Neuron (in vitro differentiated cells): ENCODE measurements at regions not wholly inside any gene's neighbourhood (a gene's known extent, or its start where the extent isn't known, plus 50 kb on each side); places are given as distances from the start of the nearest gene placed in this dataset.

Source experiments
- H2AFZ ChIP-seq: one replicate; pipeline ENCODE4 v1.6.1; 2013; ENCODE audit warnings: low read depth, mild to moderate bottlenecking, inconsistent platforms, low read length, moderate library complexity
- H3K27me3 ChIP-seq: one replicate; pipeline ENCODE4 v1.6.1; 2013; ENCODE audit warnings: low read length; ENCODE audit not compliant: insufficient read depth
- H3K36me3 ChIP-seq: one replicate; pipeline ENCODE4 v1.6.1; 2013; ENCODE audit warnings: low read length; ENCODE audit not compliant: insufficient read depth
- H3K4me1 ChIP-seq: one replicate; pipeline ENCODE4 v1.6.1; 2013; ENCODE audit warnings: low read length; ENCODE audit not compliant: insufficient read depth
- H3K4me3 ChIP-seq: 2 replicates; pipeline ENCODE4 v1.5.1; 2013; ENCODE audit warnings: mild to moderate bottlenecking, low read length, moderate library complexity
- H3K9me3 ChIP-seq: one replicate; pipeline ENCODE4 v1.6.1; 2013; ENCODE audit warnings: low read length

DNA sequence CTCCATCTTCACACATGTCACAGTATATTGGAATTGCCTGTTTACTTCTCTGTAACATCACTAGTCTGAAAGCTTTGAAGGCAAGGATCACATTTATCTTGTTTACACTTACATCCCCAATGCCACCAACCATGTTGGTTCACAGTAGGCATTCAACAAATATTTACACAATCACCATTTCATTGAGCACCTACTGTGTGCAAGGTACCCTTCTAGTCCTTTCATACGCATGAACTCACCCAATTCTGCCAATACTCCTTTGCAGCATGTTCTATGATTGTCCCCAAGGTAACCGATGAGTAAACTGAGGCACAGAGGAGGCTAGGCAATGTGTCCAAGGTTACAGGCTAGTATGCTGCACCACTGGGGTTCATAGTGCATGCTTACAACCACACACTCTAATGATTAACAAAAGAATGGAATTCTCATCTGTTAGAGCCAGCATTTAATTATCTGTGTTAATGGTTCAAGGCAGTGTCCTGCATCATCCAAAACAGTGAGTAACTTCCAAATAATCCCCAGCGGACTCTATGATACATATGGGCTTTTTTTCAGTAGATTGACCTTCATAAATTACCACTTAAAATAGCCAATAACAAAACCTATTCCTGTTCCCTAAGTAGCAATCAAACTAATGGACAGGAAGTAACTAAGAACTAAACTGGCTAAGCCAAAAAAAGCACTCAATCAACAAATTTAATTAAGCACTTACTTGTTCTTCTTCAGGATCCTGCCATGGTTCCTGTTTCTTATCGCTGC is 364.5 kb upstream of the XYLT1 start:
- Histone ChIP-seq H3K9me3 (no peaks in the 10 kb centered on the region), H3K4me3 (no peak overlapping the region), H3K36me3 (no peaks in the 10 kb centered on the region), H2AFZ (no peak overlapping the region), H3K27me3 (peaks cover 2% of the 10 kb centered on the region), H3K4me1 (no peaks in the 10 kb centered on the region)

DNA sequence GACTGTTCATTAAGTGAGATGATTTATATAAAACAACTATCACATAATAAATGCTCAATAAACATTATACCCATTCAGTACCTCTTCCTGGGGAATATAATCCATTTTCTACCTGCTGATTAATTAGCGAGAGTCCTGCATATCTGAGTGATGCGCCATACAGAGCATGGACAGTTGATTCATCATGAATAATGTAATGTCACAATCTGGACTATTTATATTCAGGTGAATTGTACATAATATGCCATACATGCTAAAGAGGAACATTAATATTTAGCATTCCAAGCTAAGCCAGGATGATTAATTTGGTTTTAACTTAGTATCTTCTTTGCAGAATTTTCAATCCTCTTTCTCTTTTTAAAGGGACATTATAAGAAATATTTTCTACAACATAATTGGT is 362.0 kb upstream of the XYLT1 start:
- H3K4me1 ChIP-seq = no peaks in the 10 kb centered on the region
- H2AFZ ChIP-seq = no peak overlapping the region
- peaks cover 2% of the 10 kb centered on the region for H3K27me3 ChIP-seq
- H3K4me3 ChIP-seq = no peak overlapping the region
- H3K9me3 ChIP-seq = no peaks in the 10 kb centered on the region
- no peaks in the 10 kb centered on the region for H3K36me3 ChIP-seq

DNA sequence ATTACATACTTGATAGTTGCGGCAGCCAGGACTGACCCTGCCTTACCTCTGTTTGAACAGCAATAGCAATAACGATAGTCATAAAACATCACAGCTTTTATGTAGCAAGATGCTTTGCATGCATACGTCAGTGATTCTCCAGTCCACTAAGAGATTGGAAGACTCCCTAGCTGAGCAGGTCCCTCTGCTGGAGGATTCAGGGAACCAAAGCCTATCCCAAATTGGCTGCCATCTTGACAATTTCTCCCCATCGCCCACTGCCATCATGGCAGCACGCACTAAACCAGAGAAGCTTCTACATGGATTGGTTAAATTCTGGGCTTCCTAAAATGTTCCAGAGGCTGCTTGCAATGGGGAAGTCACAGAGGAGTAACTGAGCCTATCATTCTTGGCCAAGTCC is 360.6 kb upstream of the XYLT1 start:
- Histone ChIP-seq H3K4me1 (no peaks in the 10 kb centered on the region), H2AFZ (no peak overlapping the region), H3K9me3 (no peaks in the 10 kb centered on the region), H3K27me3 (no peaks in the 10 kb centered on the region), H3K4me3 (no peak overlapping the region), H3K36me3 (no peaks in the 10 kb centered on the region)

DNA sequence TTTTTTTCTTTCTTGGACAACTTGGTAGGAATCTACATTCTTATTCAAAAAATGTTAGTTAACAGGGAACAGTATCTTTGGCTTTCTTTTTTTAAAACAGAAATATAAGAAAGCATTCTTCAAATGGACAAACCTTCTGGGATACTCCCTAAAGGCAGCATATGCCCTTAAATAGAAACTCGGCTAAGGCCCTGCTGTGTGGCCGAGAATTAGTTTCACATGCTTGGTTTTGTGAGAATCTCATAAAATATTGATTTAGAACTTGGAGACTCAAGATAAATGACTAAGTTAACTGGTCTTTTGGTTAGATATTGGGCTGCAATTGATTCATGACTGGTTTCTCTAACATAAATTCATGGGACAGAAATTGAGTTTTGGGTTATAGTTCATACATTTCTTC is 359.9 kb upstream of the XYLT1 start:
- Histone ChIP-seq H3K27me3 (no peaks in the 10 kb centered on the region), H3K9me3 (no peaks in the 10 kb centered on the region), H3K36me3 (no peaks in the 10 kb centered on the region), H3K4me3 (no peak overlapping the region), H2AFZ (no peak overlapping the region), H3K4me1 (no peaks in the 10 kb centered on the region)

DNA sequence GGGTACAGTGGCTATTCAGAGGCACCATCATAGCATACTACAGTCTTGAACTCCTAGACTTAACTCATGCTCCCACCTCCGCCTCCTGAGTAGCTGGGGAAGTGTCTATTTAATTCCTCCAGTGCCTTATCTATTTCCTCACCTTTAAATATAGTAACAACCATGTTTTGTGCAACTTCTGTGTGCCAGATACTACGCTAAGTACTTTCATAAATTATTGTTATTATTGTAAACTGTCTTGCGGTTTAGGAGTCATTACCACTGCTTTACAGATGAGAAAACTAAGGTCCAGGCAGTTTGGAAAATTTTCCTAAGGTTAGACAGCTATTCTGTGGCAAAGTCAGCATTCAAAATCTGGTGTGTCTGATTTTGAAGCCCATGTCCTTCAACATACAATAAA is 359.1 kb upstream of the XYLT1 start:
- Histone ChIP-seq H2AFZ (no peak overlapping the region), H3K36me3 (no peaks in the 10 kb centered on the region), H3K27me3 (no peaks in the 10 kb centered on the region), H3K4me1 (no peaks in the 10 kb centered on the region), H3K9me3 (no peaks in the 10 kb centered on the region), H3K4me3 (no peak overlapping the region)

DNA sequence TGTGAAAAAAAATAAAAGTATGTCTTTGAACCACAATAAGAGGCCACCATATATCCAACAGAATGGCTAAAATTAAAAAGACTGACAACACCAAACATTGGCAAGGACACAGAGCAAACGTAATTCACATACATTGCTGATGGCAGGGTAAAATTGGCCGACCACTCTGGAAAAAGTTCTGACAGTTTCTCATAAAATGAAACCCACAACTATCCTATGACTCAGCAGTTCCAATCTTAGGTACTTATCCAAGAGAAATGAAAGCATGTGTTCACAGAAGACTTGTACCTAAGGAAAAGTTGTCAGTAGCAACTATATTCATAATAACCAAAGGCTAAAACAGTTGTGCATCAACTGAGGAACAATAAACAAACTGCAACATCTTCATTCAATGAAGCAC is 357.3 kb upstream of the XYLT1 start:
- Histone ChIP-seq H3K4me1 (no peaks in the 10 kb centered on the region), H2AFZ (no peak overlapping the region), H3K27me3 (peaks cover 3% of the 10 kb centered on the region), H3K9me3 (no peaks in the 10 kb centered on the region), H3K4me3 (no peak overlapping the region), H3K36me3 (no peaks in the 10 kb centered on the region)

DNA sequence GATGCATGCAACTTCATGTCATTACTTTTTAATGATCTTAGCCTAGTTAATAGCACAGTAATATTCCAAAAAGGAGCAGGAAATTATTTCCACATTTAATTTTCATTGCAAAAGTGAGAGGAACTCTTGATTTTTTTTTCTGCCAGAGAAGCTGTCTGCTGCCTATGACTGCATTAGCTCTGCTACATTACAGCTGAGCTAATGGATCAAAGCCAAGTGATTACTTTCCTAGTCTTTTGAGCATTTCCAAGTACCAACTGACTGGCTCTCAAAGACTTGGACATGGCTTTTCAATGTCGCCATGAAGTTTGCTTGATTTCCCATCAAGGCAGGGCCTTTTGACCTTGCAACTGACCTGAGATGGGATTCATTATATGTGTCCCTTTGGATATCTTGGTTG is 356.6 kb upstream of the XYLT1 start:
- no peak overlapping the region for H3K4me3 ChIP-seq
- H3K9me3 ChIP-seq = no peaks in the 10 kb centered on the region
- H3K36me3 ChIP-seq = no peaks in the 10 kb centered on the region
- H2AFZ ChIP-seq = no peak overlapping the region
- no peaks in the 10 kb centered on the region for H3K4me1 ChIP-seq
- H3K27me3 ChIP-seq = peaks cover 3% of the 10 kb centered on the region

DNA sequence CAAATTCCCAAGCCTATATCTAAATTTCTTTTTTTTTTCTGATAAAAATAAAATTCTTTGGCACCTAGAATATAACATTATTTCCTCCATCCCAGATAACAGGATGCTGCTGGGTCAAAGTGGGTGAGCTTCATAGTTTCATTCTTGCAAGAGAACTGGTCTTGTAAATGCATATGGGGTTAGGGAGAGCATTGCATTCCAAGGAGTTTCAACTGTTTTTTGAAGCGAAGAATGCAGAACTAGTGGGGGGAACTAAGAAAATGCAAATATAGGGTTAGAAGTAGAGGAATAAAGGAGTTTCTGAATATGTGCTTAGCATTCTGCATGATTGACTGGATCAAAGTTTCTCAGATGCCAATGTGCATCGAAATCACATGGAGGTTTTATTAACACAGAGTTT is 347.2 kb upstream of the XYLT1 start:
- Histone ChIP-seq H3K4me1 (no peaks in the 10 kb centered on the region), H3K9me3 (no peaks in the 10 kb centered on the region), H3K4me3 (no peak overlapping the region), H3K27me3 (no peaks in the 10 kb centered on the region), H3K36me3 (no peaks in the 10 kb centered on the region), H2AFZ (no peak overlapping the region)

DNA sequence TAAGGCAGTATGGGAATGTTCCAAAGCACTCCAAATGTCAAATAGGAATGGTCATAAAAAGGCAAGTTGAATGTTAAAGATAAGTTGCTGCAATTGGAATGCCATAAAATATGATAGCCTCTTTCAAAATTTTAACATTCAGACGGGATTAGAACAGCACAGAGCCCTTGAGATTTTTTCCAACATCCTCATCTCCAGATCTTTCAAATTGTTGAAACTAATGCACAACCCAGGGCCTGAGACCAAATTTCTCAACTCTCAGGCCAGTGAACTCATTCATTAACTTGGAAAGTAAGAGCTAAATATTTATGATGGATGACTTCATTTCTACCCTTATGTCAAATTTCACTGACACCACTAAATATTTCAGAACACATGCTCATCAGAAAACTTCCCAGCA is 346.5 kb upstream of the XYLT1 start:
- no peaks in the 10 kb centered on the region for H3K27me3 ChIP-seq

DNA sequence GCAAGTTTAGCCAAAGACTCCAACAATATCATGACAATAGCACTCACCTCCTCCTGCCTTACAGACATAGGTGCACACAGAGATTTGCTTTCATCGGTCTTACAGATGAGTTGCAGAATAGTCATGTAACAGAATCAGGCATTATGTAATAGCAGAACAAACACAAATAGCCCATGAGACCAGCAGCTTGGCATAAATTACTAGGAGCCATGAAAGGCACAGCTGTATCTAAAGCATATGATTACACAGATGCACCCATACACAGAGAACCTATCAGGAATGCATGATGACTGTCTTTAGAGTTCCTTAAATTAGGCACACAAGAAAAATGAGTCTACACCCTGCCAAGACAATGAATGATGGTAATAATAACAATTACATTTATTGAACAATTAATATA is 342.0 kb upstream of the XYLT1 start:
- no peak overlapping the region for H3K4me3 ChIP-seq
- H3K36me3 ChIP-seq = no peaks in the 10 kb centered on the region

More for the DNA sequence above, 346.5 kb upstream of the XYLT1 start:
- Histone ChIP-seq H3K36me3 (no peaks in the 10 kb centered on the region), H3K4me3 (no peak overlapping the region), H3K9me3 (no peaks in the 10 kb centered on the region), H2AFZ (no peak overlapping the region), H3K4me1 (no peaks in the 10 kb centered on the region)

DNA sequence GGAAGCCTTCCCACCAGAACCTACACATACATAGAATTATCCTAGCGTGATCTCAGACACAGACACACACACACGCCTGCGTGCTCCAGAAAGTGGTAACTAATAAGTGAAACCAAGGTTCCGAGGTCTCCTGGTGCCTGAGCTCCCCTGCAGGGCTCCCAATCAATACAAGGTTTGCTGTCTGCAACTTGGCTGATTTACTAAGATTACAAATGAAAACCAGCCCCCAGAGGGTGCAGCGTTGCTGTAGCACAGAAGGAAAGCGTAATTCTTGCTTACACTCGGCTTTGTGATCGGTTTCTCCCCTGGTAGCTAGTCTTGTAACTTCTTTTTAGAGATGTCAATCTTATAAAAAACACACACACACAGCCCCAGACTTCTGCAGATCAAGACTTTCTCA is 334.1 kb upstream of the XYLT1 start:
- Histone ChIP-seq H2AFZ (no peak overlapping the region), H3K4me1 (no peaks in the 10 kb centered on the region)

More for the DNA sequence above, 342.0 kb upstream of the XYLT1 start:
- H3K9me3 ChIP-seq = no peaks in the 10 kb centered on the region
- no peaks in the 10 kb centered on the region for H3K27me3 ChIP-seq
- no peak overlapping the region for H2AFZ ChIP-seq
- no peaks in the 10 kb centered on the region for H3K4me1 ChIP-seq

DNA sequence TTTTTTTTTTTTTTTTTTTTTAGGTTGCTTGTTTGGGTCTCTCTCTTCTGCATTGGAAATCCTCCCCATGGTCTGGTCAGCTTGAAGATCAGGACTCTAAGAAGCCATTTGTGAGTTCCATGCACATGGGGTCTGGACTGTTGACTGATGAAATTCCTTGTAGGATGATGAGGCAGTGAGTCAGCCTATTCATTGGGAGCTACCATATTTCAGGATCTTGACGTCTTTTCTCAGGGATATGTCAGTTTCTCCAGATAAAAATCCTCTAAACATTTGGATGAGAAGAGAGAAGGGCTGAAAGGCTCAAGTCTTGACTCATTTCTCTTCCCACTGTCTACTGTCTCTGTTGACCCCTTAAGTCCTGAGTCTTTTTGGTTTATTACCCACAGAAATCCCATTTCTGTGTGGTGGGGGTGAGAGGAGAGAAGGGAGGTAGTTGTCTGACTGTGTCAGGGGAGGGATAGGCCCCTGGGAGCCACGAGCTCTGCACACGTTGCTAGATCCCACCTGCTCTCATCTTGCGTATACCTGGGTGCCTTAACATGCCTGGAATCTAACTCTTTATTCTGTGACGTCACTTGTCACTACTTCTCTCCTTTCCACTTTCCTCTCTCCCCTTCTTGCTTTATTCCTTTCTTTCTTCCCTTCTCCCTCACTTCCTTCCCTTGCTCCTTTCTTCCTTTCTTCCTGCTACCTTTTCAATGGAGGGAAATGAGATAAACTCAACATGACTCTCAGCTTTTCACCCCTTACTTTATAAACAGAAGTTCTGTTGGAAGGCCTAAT is 333.1 kb upstream of the XYLT1 start:
- Histone ChIP-seq H3K27me3 (no peaks in the 10 kb centered on the region), H3K36me3 (no peaks in the 10 kb centered on the region), H3K4me3 (no peak overlapping the region), H3K4me1 (no peaks in the 10 kb centered on the region), H3K9me3 (no peaks in the 10 kb centered on the region), H2AFZ (no peak overlapping the region)

More for the DNA sequence above, 334.1 kb upstream of the XYLT1 start:
- H3K36me3 ChIP-seq = no peaks in the 10 kb centered on the region
- H3K4me3 ChIP-seq = no peak overlapping the region
- H3K9me3 ChIP-seq = no peaks in the 10 kb centered on the region
- H3K27me3 ChIP-seq = no peaks in the 10 kb centered on the region

DNA sequence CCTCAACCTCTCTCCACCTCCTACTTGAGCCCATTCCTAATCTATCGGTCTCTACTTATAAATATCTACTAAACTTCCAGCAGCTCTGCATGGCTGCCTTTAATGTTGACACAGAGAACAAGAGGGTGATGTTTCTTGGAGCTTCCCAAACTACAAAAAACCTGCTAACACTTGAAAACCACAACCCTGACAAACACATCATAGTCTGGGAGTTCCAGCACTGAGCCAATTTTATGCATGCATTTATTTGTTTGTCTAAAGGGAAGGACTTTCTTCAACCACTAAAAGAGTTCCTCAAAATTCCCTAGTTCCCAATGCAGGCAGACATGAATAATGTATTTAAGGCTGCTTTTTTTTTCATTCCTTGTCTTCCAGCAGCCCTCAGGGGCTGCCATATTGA is 331.8 kb upstream of the XYLT1 start:
- H3K4me3 ChIP-seq = no peak overlapping the region
- H3K4me1 ChIP-seq = no peaks in the 10 kb centered on the region
- H3K9me3 ChIP-seq = no peaks in the 10 kb centered on the region
- H3K36me3 ChIP-seq = no peaks in the 10 kb centered on the region
- H2AFZ ChIP-seq = no peak overlapping the region
- no peaks in the 10 kb centered on the region for H3K27me3 ChIP-seq
